Endothelial cell of umbilical vein (primary cell): ENCODE measurements at regions not wholly inside any gene's neighbourhood (a gene's known extent, or its start where the extent isn't known, plus 50 kb on each side); places are given as distances from the start of the nearest gene placed in this dataset.

ENCODE experiments used
- BruUV-seq: library from RNA; stranded (reverse); fragments of 400-500 nt; replicated peaks from 2 replicates; lab custom pipeline; 2021; lab: Mats Ljungman, UMichigan
- CTCF ChIA-PET: fragments of 300-600, 350-600 bp; sonication (Branson Sonifier 250); formaldehyde crosslinking; loops from one replicate; lab custom pipeline; 2021; ENCODE audit warnings: antibody characterized with exemption, inconsistent platforms; lab: Charles Lee
- POLR2A ChIA-PET: fragments of 300-600, 350-600 bp; sonication (Branson Sonifier 250); formaldehyde crosslinking; loops from one replicate; lab custom pipeline; 2021; ENCODE audit warnings: antibody characterized with exemption, inconsistent platforms; lab: Charles Lee
- DNase-seq: peaks from one replicate; pipeline ENCODE4 v3.0.0-alpha.2; 2011; ENCODE audit warnings: low read depth, low spot score
- FAIRE-seq: peaks from 2 replicates; lab custom pipeline; 2011; peaks lifted over from hg19 to GRCh38; lab: Jason Lieb, UNC
- H2AFZ ChIP-seq: 2 replicates; pipeline ENCODE4 v1.6.0; 2012; ENCODE audit warnings: low read depth, low read length, control low read depth, inconsistent platforms
- H3K27ac ChIP-seq: 2 replicates; pipeline ENCODE4 v1.5.1; 2011; ENCODE audit warnings: low read depth, mild to moderate bottlenecking, control low read depth, low read length, moderate library complexity; ENCODE audit not compliant: insufficient read depth
- H3K27me3 ChIP-seq, 2 experiments: 2 replicates each; pipeline versions ENCODE4 v1.6.0 to v1.6.1; 2011; ENCODE audit warnings: low read length in 2 of 2, mixed read lengths in 1 of 2; ENCODE audit not compliant: control insufficient read depth in 2 of 2, insufficient read depth in 2 of 2
- H3K36me3 ChIP-seq, 2 experiments: 2 replicates in 1 of 2; 3 replicates in 1 of 2; pipeline ENCODE4 v1.5.1; 2011; ENCODE audit warnings: low read length in 2 of 2, mild to moderate bottlenecking in 1 of 2, moderate library complexity in 1 of 2; ENCODE audit not compliant: control insufficient read depth in 2 of 2, insufficient read depth in 2 of 2; ENCODE audit errors: extremely low read depth in 1 of 2
- H3K4me1 ChIP-seq: 3 replicates; pipeline ENCODE4 v1.5.1; 2011; ENCODE audit warnings: mild to moderate bottlenecking, low read length; ENCODE audit not compliant: control insufficient read depth, insufficient read depth; ENCODE audit errors: extremely low read depth
- H3K4me2 ChIP-seq: 2 replicates; pipeline ENCODE4 v1.6.1; 2011; ENCODE audit warnings: low read length, control low read depth, mixed read lengths; ENCODE audit not compliant: insufficient read depth
- H3K4me3 ChIP-seq, 3 experiments: fragments of 200-600 bp in 1 of 3; sonication (generic), shearing (Covaris generic) in 1 of 3; replicated peaks in 1 of 3; 2 replicates each; pipeline ENCODE4 v1.5.1; 2011 to 2016; ENCODE audit warnings: control low read depth in 3 of 3, low read length in 3 of 3, mild to moderate bottlenecking in 2 of 3, inconsistent platforms in 1 of 3, low read depth in 1 of 3, moderate library complexity in 1 of 3; ENCODE audit not compliant: insufficient read depth in 1 of 3
- H3K79me2 ChIP-seq: 2 replicates; pipeline ENCODE4 v1.6.0; 2012; ENCODE audit warnings: low read length, inconsistent platforms; ENCODE audit not compliant: control insufficient read depth, insufficient read depth
- H3K9ac ChIP-seq: replicated peaks from 2 replicates; pipeline ENCODE3; 2011; ENCODE audit warnings: low read length, control low read depth; ENCODE audit not compliant: insufficient read depth; ENCODE audit errors: extremely low read depth
- H3K9me1 ChIP-seq: replicated peaks from 3 replicates; pipeline ENCODE4 v1.6.0; 2011; ENCODE audit warnings: mild to moderate bottlenecking, low read length; ENCODE audit not compliant: control insufficient read depth, insufficient read depth; ENCODE audit errors: extremely low read depth
- H3K9me3 ChIP-seq: replicated peaks from 2 replicates; pipeline ENCODE4 v1.5.1; 2012; ENCODE audit warnings: low read length, inconsistent platforms; ENCODE audit not compliant: control insufficient read depth, insufficient read depth
- H4K20me1 ChIP-seq: replicated peaks from 2 replicates; pipeline ENCODE3; 2011; ENCODE audit warnings: mild to moderate bottlenecking, low read length; ENCODE audit not compliant: control insufficient read depth, insufficient read depth; ENCODE audit errors: extremely low read depth
- CTCF ChIP-seq, 2 donors: IDR thresholded peaks; 1 replicate in 1 of 2; 2 replicates in 1 of 2; pipeline ENCODE4 v1.5.1; 2011; ENCODE audit warnings: low read length in 2 of 2, mild to moderate bottlenecking in 2 of 2, moderate library complexity in 2 of 2, control low read depth in 1 of 2, inconsistent platforms in 1 of 2, low read depth in 1 of 2; ENCODE audit not compliant: insufficient read depth in 1 of 2; ENCODE audit errors: extremely low read depth in 1 of 2
- EZH2 ChIP-seq: IDR thresholded peaks from 2 replicates; pipeline ENCODE4 v1.6.1; 2012; ENCODE audit warnings: borderline replicate concordance, low read depth, mild to moderate bottlenecking, moderate library complexity, low read length, inconsistent platforms; ENCODE audit not compliant: severe bottlenecking
- FOS ChIP-seq: IDR thresholded peaks from 2 replicates; pipeline ENCODE4 v1.6.1; 2011; ENCODE audit warnings: mild to moderate bottlenecking, low read length, moderate library complexity, borderline replicate concordance; ENCODE audit not compliant: insufficient read depth
- GATA2 ChIP-seq: IDR thresholded peaks from 2 replicates; pipeline ENCODE4 v1.7.0; 2011; ENCODE audit warnings: low read depth, mild to moderate bottlenecking, moderate library complexity, mixed read lengths, low read length; ENCODE audit not compliant: insufficient read length, insufficient read depth
- JUN ChIP-seq: IDR thresholded peaks from 2 replicates; pipeline ENCODE4 v1.6.1; 2011; ENCODE audit warnings: borderline replicate concordance, low read depth; ENCODE audit not compliant: insufficient read length, insufficient read depth
- MYC ChIP-seq: IDR thresholded peaks from one replicate; pipeline ENCODE4 v1.6.1; 2011; ENCODE audit warnings: mild to moderate bottlenecking, low read depth, low read length
- POLR2A ChIP-seq: IDR thresholded peaks from 2 replicates; pipeline ENCODE4 v1.6.1; 2012; ENCODE audit warnings: low read depth, mild to moderate bottlenecking, control low read depth, low read length
- POLR2AphosphoS5 ChIP-seq: IDR thresholded peaks from 2 replicates; pipeline ENCODE4 v1.6.1; 2012; ENCODE audit warnings: low read depth, mild to moderate bottlenecking, control low read depth, low read length, moderate library complexity; ENCODE audit not compliant: insufficient read depth
- dilution Hi-C: fragments of 300-500 bp; cut with MboI; formaldehyde crosslinking; loops from one replicate; pipeline ENCODE4 v1.15.0; 2019; ENCODE audit warnings: low sequenced_read_pairs; ENCODE audit not compliant: extremely low pct_ligation_motif_present
- intact Hi-C: fragments of 100-400 bp; cut with micrococcal nuclease; formaldehyde crosslinking; loops from one replicate; pipeline ENCODE4 v1.10.0; 2022
- TF ChIP-seq, protein P1 (sequence below): IDR thresholded peaks from 2 replicates; pipeline ENCODE4 v1.6.1; 2011; ENCODE audit not compliant: insufficient read depth, insufficient read length

DNA sequence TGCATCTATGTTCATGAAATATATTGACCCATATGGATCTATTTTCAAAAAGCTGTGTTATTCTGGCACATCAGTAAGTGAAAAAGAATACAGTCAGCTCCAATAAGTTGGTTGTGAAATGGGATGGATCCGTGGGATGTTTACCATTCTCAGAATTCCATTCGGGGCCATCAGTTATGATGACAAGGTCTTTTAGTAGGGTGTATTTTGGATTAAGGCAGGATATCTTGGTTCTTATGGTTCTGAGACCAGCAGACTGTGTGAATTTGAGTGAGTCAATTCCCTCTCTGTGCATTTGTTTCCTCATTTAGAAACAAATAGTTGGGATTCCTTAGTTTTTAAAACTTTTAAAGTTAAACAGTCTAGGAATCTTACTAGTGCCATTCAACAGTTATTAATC lies 287.4 kb downstream of the CD109 start:
- ChIA-PET CTCF (interaction anchor here (0.8 kb wide), 1 partner anchor 1220 kb away, joined by 3 read pairs; no protein-coding TSS in a partner anchor), POLR2A (no interaction called here)
- dilution Hi-C loops: no loop called here
- intact Hi-C loops: no loop called here
- H3K9me1 ChIP-seq: no peaks in the 10 kb centered on the region
- FAIRE-seq (no peak), DNase-seq (no peak)
- BruUV-seq: no TSS peak
- H3K36me3 ChIP-seq: no peaks in the 10 kb centered on the region
- no peaks in the 10 kb centered on the region for H3K79me2 ChIP-seq
- H3K4me1 ChIP-seq: no peaks in the 10 kb centered on the region
- no peak overlapping the region for H3K9ac ChIP-seq
- H3K9me3 ChIP-seq: no peaks in the 10 kb centered on the region
- peaks cover 7 to 9% of the 10 kb centered on the region in 2 experiments for H3K27me3 ChIP-seq
- H4K20me1 ChIP-seq: no peaks in the 10 kb centered on the region
- no peak overlapping the region for H3K4me2 ChIP-seq
- H3K27ac ChIP-seq: no peak overlapping the region
- no peak overlapping the region for H2AFZ ChIP-seq
- H3K4me3 ChIP-seq: no peak overlapping the region
- TF ChIP-seq POLR2A (no peak), POLR2AphosphoS5 (no peak), EZH2 (no peak), FOS (no peak), MYC (no peak), JUN (no peak), GATA2 (no peak), CTCF (IDR thresholded peaks at IDR 0.05; ENCODE audit: extremely low read depth in 1 of 2, insufficient read depth in 1 of 2, low read depth in 1 of 2, low read length in 2 of 2) (no peak)
- TF ChIP-seq, protein P1, sequence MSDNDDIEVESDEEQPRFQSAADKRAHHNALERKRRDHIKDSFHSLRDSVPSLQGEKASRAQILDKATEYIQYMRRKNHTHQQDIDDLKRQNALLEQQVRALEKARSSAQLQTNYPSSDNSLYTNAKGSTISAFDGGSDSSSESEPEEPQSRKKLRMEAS: no peak
